GM23248 (cell line): ENCODE measurements at regions not wholly inside any gene's neighbourhood (a gene's known extent, or its start where the extent isn't known, plus 50 kb on each side); places are given as distances from the start of the nearest gene placed in this dataset.

Experiments
- EZH2 ChIP-seq: fragments of 200-600 bp; sonication (generic); IDR thresholded peaks from 2 replicates; pipeline ENCODE4 v1.6.1; 2018; ENCODE audit warnings: antibody characterized with exemption, mild to moderate bottlenecking; ENCODE audit not compliant: insufficient read depth, poor library complexity, severe bottlenecking
- EZH2phosphoT487 ChIP-seq: fragments of 200-600 bp; sonication (generic); IDR thresholded peaks from 2 replicates; pipeline ENCODE4 v1.6.1; 2018; ENCODE audit warnings: antibody characterized with exemption, moderate library complexity, mild to moderate bottlenecking, low read depth; ENCODE audit not compliant: insufficient read depth

GRCh38 chr7:50957855-50958254 is 175.2 kb upstream of the GRB10 start:
- no peak for TF ChIP-seq EZH2phosphoT487
- no peak for TF ChIP-seq EZH2
